CD4-positive, CD25-positive, alpha-beta regulatory T cell (primary cell): ENCODE measurements at regions not wholly inside any gene's neighbourhood (a gene's known extent, or its start where the extent isn't known, plus 50 kb on each side); places are given as distances from the start of the nearest gene placed in this dataset.
"Not testable (repeated sequence)": the region's sequence is repeated elsewhere in the genome, so short reads cannot be mapped to it uniquely, and the experiment has no call there.

Experiments
- ATAC-seq, 2 donors: fragments of 150-1000 bp; cut with Tn5 transposase; one replicate each; pipeline ENCODE4 v1.10.0; 2021; ENCODE audit warnings: low read depth in 2 of 2, moderate number of reproducible peaks in 2 of 2, moderate library complexity in 1 of 2
- DNase-seq, 3 donors: peaks; one replicate each; pipeline versions ENCODE4 v3.0.0 to v3.0.0-alpha.2; 2012 to 2022; ENCODE audit warnings: mixed read lengths in 1 of 3
- H3K27ac ChIP-seq: one replicate; pipeline ENCODE4 v1.7.0; 2013; ENCODE audit warnings: mild to moderate bottlenecking, low read length; ENCODE audit not compliant: insufficient read depth, poor library complexity, severe bottlenecking
- H3K27me3 ChIP-seq: one replicate; pipeline ENCODE4 v1.7.0; 2013; ENCODE audit warnings: low read length; ENCODE audit not compliant: control insufficient read depth, insufficient read depth
- H3K36me3 ChIP-seq: one replicate; pipeline ENCODE4 v1.7.0; 2013; ENCODE audit warnings: mild to moderate bottlenecking, low read length, moderate library complexity; ENCODE audit not compliant: control insufficient read depth, insufficient read depth
- H3K4me1 ChIP-seq: 2 replicates; pipeline ENCODE4 v1.7.0; 2013; ENCODE audit warnings: mild to moderate bottlenecking, low read length; ENCODE audit not compliant: insufficient read depth, control insufficient read depth, poor library complexity, severe bottlenecking
- H3K4me3 ChIP-seq: one replicate; pipeline ENCODE4 v1.7.0; 2013; ENCODE audit warnings: low read depth, mild to moderate bottlenecking, low read length, moderate library complexity
- H3K9me3 ChIP-seq, 2 experiments: 1 replicate in 1 of 2; 2 replicates in 1 of 2; pipeline ENCODE4 v1.7.0; 2013; ENCODE audit warnings: low read length in 2 of 2, mild to moderate bottlenecking in 1 of 2, moderate library complexity in 1 of 2; ENCODE audit not compliant: control insufficient read depth in 2 of 2
- H3K27ac Mint-ChIP-seq, 3 donors: one replicate each; pipeline ENCODE4 v1.8.0; 2020 to 2022; ENCODE audit warnings: mild to moderate bottlenecking in 3 of 3, mixed read lengths in 3 of 3, moderate library complexity in 2 of 3
- H3K27me3 Mint-ChIP-seq: one replicate; pipeline ENCODE4 v1.8.0; 2022; ENCODE audit warnings: mild to moderate bottlenecking, mixed read lengths
- H3K36me3 Mint-ChIP-seq: one replicate; pipeline ENCODE4 v1.8.0; 2020; ENCODE audit warnings: mixed read lengths
- H3K4me1 Mint-ChIP-seq, 4 donors: one replicate each; pipeline ENCODE4 v1.8.0; 2020 to 2022; ENCODE audit warnings: mixed read lengths in 4 of 4, mild to moderate bottlenecking in 1 of 4
- H3K4me3 Mint-ChIP-seq, 4 donors: one replicate each; pipeline ENCODE4 v1.8.0; 2020 to 2022; ENCODE audit warnings: mild to moderate bottlenecking in 4 of 4, mixed read lengths in 4 of 4, moderate library complexity in 3 of 4
- H3K9me3 Mint-ChIP-seq, 7 donors: one replicate each; pipeline ENCODE4 v1.8.0; 2020 to 2022; ENCODE audit warnings: mixed read lengths in 7 of 7, mild to moderate bottlenecking in 3 of 7, moderate library complexity in 2 of 7

- not testable (repeated sequence) for H3K36me3 ChIP-seq, DNase-seq, ATAC-seq, H3K9me3 Mint-ChIP-seq, H3K27ac ChIP-seq, H3K4me1 ChIP-seq, H3K27ac Mint-ChIP-seq, H3K4me1 Mint-ChIP-seq, H3K36me3 Mint-ChIP-seq, H3K27me3 ChIP-seq, H3K27me3 Mint-ChIP-seq, H3K4me3 Mint-ChIP-seq, H3K4me3 ChIP-seq, H3K9me3 ChIP-seq
These were observed 169.0 kb upstream of the ZNF519 start for GRCh38 chr18:14301255-14301654.

- DNase-seq, H3K27me3 Mint-ChIP-seq, H3K4me1 ChIP-seq, H3K9me3 Mint-ChIP-seq, H3K4me3 ChIP-seq, H3K4me3 Mint-ChIP-seq, H3K27ac Mint-ChIP-seq, H3K27me3 ChIP-seq, H3K36me3 ChIP-seq, H3K4me1 Mint-ChIP-seq, H3K9me3 ChIP-seq, H3K27ac ChIP-seq, H3K36me3 Mint-ChIP-seq, ATAC-seq: not testable (repeated sequence)
These were observed 162.8 kb upstream of the ZNF519 start for GRCh38 chr18:14295081-14295480.

GRCh38 chr18:14285053-14285452, 152.8 kb upstream of the ZNF519 start:
- H3K27ac Mint-ChIP-seq = no peak overlapping the region
- ATAC-seq (no peak), DNase-seq (no peak)
- peaks cover 0 to 3% (median 0%) of the 10 kb centered on the region in 7 donors for H3K9me3 Mint-ChIP-seq
- Histone ChIP-seq H3K27me3 (no peaks in the 10 kb centered on the region), H3K36me3 (no peaks in the 10 kb centered on the region), H3K4me1 (no peaks in the 10 kb centered on the region), H3K4me3 (no peak overlapping the region), H3K9me3 (no peaks in the 10 kb centered on the region), H3K27ac (no peak overlapping the region)
- no peaks in the 10 kb centered on the region for H3K4me1 Mint-ChIP-seq
- H3K27me3 Mint-ChIP-seq = no peaks in the 10 kb centered on the region
- no peak overlapping the region for H3K4me3 Mint-ChIP-seq
- peaks cover 19% of the 10 kb centered on the region for H3K36me3 Mint-ChIP-seq

GRCh38 chr18:14275391-14275790, 143.2 kb upstream of the ZNF519 start:
- not testable (repeated sequence) for H3K9me3 ChIP-seq, H3K4me3 ChIP-seq, DNase-seq, H3K27ac Mint-ChIP-seq, H3K9me3 Mint-ChIP-seq, H3K27me3 ChIP-seq, H3K4me1 Mint-ChIP-seq, H3K27ac ChIP-seq, ATAC-seq, H3K4me1 ChIP-seq, H3K27me3 Mint-ChIP-seq, H3K36me3 ChIP-seq, H3K4me3 Mint-ChIP-seq
- H3K36me3 Mint-ChIP-seq = peaks cover 12% of the 10 kb centered on the region

GRCh38 chr18:14265637-14266410, 133.6 kb upstream of the ZNF519 start:
- H3K9me3 ChIP-seq, H3K27me3 ChIP-seq, H3K4me1 Mint-ChIP-seq, ATAC-seq, H3K36me3 ChIP-seq, H3K27me3 Mint-ChIP-seq, H3K4me3 Mint-ChIP-seq, H3K9me3 Mint-ChIP-seq, DNase-seq, H3K27ac Mint-ChIP-seq, H3K4me3 ChIP-seq, H3K27ac ChIP-seq, H3K4me1 ChIP-seq: not testable (repeated sequence)
- peaks cover 25% of the 10 kb centered on the region for H3K36me3 Mint-ChIP-seq

- H3K27ac ChIP-seq, H3K9me3 Mint-ChIP-seq, H3K27ac Mint-ChIP-seq, H3K9me3 ChIP-seq, DNase-seq, H3K4me1 ChIP-seq, H3K4me1 Mint-ChIP-seq, ATAC-seq, H3K4me3 ChIP-seq, H3K27me3 Mint-ChIP-seq, H3K4me3 Mint-ChIP-seq, H3K27me3 ChIP-seq, H3K36me3 ChIP-seq: not testable (repeated sequence)
- peaks cover 20% of the 10 kb centered on the region for H3K36me3 Mint-ChIP-seq
These were observed 130.6 kb upstream of the ZNF519 start for GRCh38 chr18:14262786-14263185.

- not testable (repeated sequence) for H3K27me3 ChIP-seq, ATAC-seq, DNase-seq, H3K9me3 Mint-ChIP-seq, H3K27ac Mint-ChIP-seq, H3K4me1 Mint-ChIP-seq, H3K27me3 Mint-ChIP-seq, H3K9me3 ChIP-seq, H3K36me3 ChIP-seq, H3K4me3 ChIP-seq, H3K4me1 ChIP-seq, H3K4me3 Mint-ChIP-seq, H3K27ac ChIP-seq, H3K36me3 Mint-ChIP-seq
These were observed 117.9 kb upstream of the ZNF519 start for GRCh38 chr18:14250084-14250677.

GRCh38 chr18:14239224-14239623, 107.0 kb upstream of the ZNF519 start:
- DNase-seq, H3K36me3 ChIP-seq, H3K27me3 ChIP-seq, H3K9me3 ChIP-seq, H3K27ac ChIP-seq, ATAC-seq, H3K9me3 Mint-ChIP-seq, H3K36me3 Mint-ChIP-seq, H3K4me1 ChIP-seq, H3K4me3 ChIP-seq, H3K27ac Mint-ChIP-seq, H3K27me3 Mint-ChIP-seq, H3K4me3 Mint-ChIP-seq, H3K4me1 Mint-ChIP-seq: not testable (repeated sequence)
